GM12878 (cell line): ENCODE measurements at regions not wholly inside any gene's neighbourhood (a gene's known extent, or its start where the extent isn't known, plus 50 kb on each side); places are given as distances from the start of the nearest gene placed in this dataset.

Experiments
- ATAC-seq: fragments of 200-7000 bp; cut with Tn5 transposase; 3 replicates; pipeline ENCODE4 v1.9.1; 2020; ENCODE audit warnings: mild to moderate bottlenecking, moderate library complexity
- BruUV-seq: library from RNA; stranded (reverse); fragments of 400-500 nt; replicated peaks from 2 replicates; lab custom pipeline; 2021; lab: Mats Ljungman, UMichigan
- CTCF ChIA-PET: fragments of 300-600 bp; sonication (Branson Sonifier 250); formaldehyde crosslinking; extraction: SDS; loops from one replicate; lab custom pipeline; 2021; ENCODE audit warnings: inconsistent platforms; lab: Yijun Ruan, JAX
- POLR2A ChIA-PET: fragments of 350-600 bp; formaldehyde crosslinking; extraction: SDS; loops from one replicate; lab custom pipeline; 2021; ENCODE audit warnings: inconsistent platforms; lab: Charles Lee
- RAD21 ChIA-PET: fragments of 300-600 bp; sonication (Branson Sonifier 250); formaldehyde crosslinking; loops from one replicate; lab custom pipeline; 2023; ENCODE audit warnings: antibody characterized with exemption; ENCODE audit not compliant: unreplicated experiment; lab: Charles Lee
- SMC1A ChIA-PET: fragments of 300-600 bp; sonication (Branson Sonifier 250); formaldehyde crosslinking; loops from one replicate; lab custom pipeline; 2023; ENCODE audit not compliant: unreplicated experiment, uncharacterized antibody; lab: Charles Lee
- DNase-seq: peaks from one replicate; pipeline ENCODE4 v3.0.0-alpha.2; 2011; ENCODE audit warnings: low read depth, low spot score
- FAIRE-seq: peaks from 3 replicates; lab custom pipeline; 2011; peaks lifted over from hg19 to GRCh38; lab: Jason Lieb, UNC
- H2AFZ ChIP-seq: 2 replicates; pipeline ENCODE4 v1.6.0; 2011; ENCODE audit warnings: low read depth, low read length, control low read depth; ENCODE audit not compliant: control insufficient read depth
- H3K27ac ChIP-seq: 2 replicates; pipeline ENCODE4 v1.5.1; 2011; ENCODE audit warnings: control low read depth; ENCODE audit not compliant: control insufficient read depth, insufficient read depth
- H3K27me3 ChIP-seq, 2 experiments: replicated peaks in 1 of 2; 2 replicates each; pipeline versions ENCODE4 v1.6.0 to v1.6.1; 2011; ENCODE audit warnings: low read length in 1 of 2; ENCODE audit not compliant: control insufficient read depth in 2 of 2, insufficient read depth in 2 of 2
- H3K36me3 ChIP-seq, 2 experiments: 2 replicates each; pipeline ENCODE4 v1.5.1; 2011; ENCODE audit warnings: low read length in 1 of 2; ENCODE audit not compliant: control insufficient read depth in 2 of 2, insufficient read depth in 2 of 2
- H3K4me1 ChIP-seq: 2 replicates; pipeline ENCODE4 v1.6.1; 2011; ENCODE audit warnings: mild to moderate bottlenecking, low read length, moderate library complexity, mixed read lengths; ENCODE audit not compliant: control insufficient read depth, insufficient read depth
- H3K4me2 ChIP-seq: 2 replicates; pipeline ENCODE4 v1.6.0; 2011; ENCODE audit warnings: control low read depth; ENCODE audit not compliant: control insufficient read depth, insufficient read depth
- H3K4me3 ChIP-seq: fragments of 200-600 bp; sonication (generic); 2 replicates; pipeline ENCODE4 v1.5.1; 2016
- H3K79me2 ChIP-seq: 2 replicates; pipeline ENCODE4 v1.6.0; 2011; ENCODE audit warnings: low read length; ENCODE audit not compliant: control insufficient read depth, insufficient read depth
- H3K9ac ChIP-seq: 2 replicates; pipeline ENCODE4 v1.8.0; 2011; ENCODE audit warnings: low read length, control low read depth, mixed read lengths; ENCODE audit not compliant: control insufficient read depth, insufficient read depth
- H3K9me3 ChIP-seq: replicated peaks from 3 replicates; pipeline ENCODE4 v1.5.1; 2011; ENCODE audit warnings: mild to moderate bottlenecking, low read length; ENCODE audit not compliant: control insufficient read depth, insufficient read depth
- H4K20me1 ChIP-seq: 2 replicates; pipeline ENCODE4 v1.6.0; 2011; ENCODE audit not compliant: control insufficient read depth, insufficient read depth
- EGR1 ChIP-seq, 2 experiments: IDR thresholded peaks; 1 replicate in 1 of 2; 2 replicates in 1 of 2; pipeline ENCODE4 v1.6.1; 2011 to 2012; ENCODE audit warnings: low read depth in 2 of 2, low read length in 2 of 2, borderline replicate concordance in 1 of 2, mild to moderate bottlenecking in 1 of 2, moderate library complexity in 1 of 2
- EZH2 ChIP-seq: IDR thresholded peaks from 2 replicates; pipeline ENCODE4 v1.6.1; 2012; ENCODE audit warnings: low read depth, mild to moderate bottlenecking, control low read depth, inconsistent platforms, low read length, borderline replicate concordance; ENCODE audit not compliant: control insufficient read depth
- IKZF1 ChIP-seq: fragments of 450-650 bp; conservative IDR thresholded peaks from 2 replicates; pipeline ENCODE4 v1.6.1; 2017; ENCODE audit warnings: antibody characterized with exemption, mild to moderate bottlenecking
- IRF3 ChIP-seq: fragments of 450-650 bp; IDR thresholded peaks from 2 replicates; pipeline ENCODE4 v1.6.1; 2014; ENCODE audit warnings: mild to moderate bottlenecking
- MXI1 ChIP-seq: fragments of 150-350 bp; IDR thresholded peaks from 2 replicates; pipeline ENCODE4 v1.6.1; 2011; ENCODE audit warnings: low read depth, mild to moderate bottlenecking, inconsistent platforms, low read length, improper control_type of control experiment
- NFYA ChIP-seq: IDR thresholded peaks from 2 replicates; pipeline ENCODE4 v1.6.1; 2011; ENCODE audit warnings: low read depth, mild to moderate bottlenecking, low read length, improper control_type of control experiment, borderline replicate concordance
- RAD21 ChIP-seq: IDR thresholded peaks from 2 replicates; pipeline ENCODE4 v1.6.1; 2011; ENCODE audit warnings: mild to moderate bottlenecking, low read depth, low read length, moderate library complexity; ENCODE audit not compliant: insufficient read depth
- RFX5 ChIP-seq: IDR thresholded peaks from 2 replicates; pipeline ENCODE4 v1.6.1; 2011; ENCODE audit warnings: low read depth, low read length, improper control_type of control experiment
- SIX5 ChIP-seq: IDR thresholded peaks from 2 replicates; pipeline ENCODE4 v1.6.1; 2011; ENCODE audit warnings: mild to moderate bottlenecking, low read depth, low read length, moderate library complexity; ENCODE audit not compliant: severe bottlenecking
- SKIL ChIP-seq: fragments of 450-650 bp; IDR thresholded peaks from 2 replicates; pipeline ENCODE4 v1.6.1; 2017; ENCODE audit warnings: mild to moderate bottlenecking, low read depth, inconsistent platforms; ENCODE audit not compliant: poor library complexity, severe bottlenecking
- TCF12 ChIP-seq: IDR thresholded peaks from 2 replicates; pipeline ENCODE4 v1.6.1; 2011; ENCODE audit warnings: low read depth, mild to moderate bottlenecking, low read length
- TCF7 ChIP-seq: IDR thresholded peaks from 2 replicates; pipeline ENCODE4 v1.6.1; 2014; ENCODE audit warnings: antibody characterized with exemption, borderline replicate concordance
- ZNF384 ChIP-seq: IDR thresholded peaks from 2 replicates; pipeline ENCODE4 v1.6.1; 2012; ENCODE audit warnings: low read depth, mild to moderate bottlenecking, low read length, improper control_type of control experiment, borderline replicate concordance
- ZSCAN29 ChIP-seq: fragments of 450-650 bp; IDR thresholded peaks from 2 replicates; pipeline ENCODE4 v1.6.1; 2017; ENCODE audit warnings: mild to moderate bottlenecking, moderate library complexity
- WGBS: methylation state at CpG from one replicate; pipeline ENCODE4 v1.1.6; 2016; ENCODE audit warnings: low lambda C conversion rate; ENCODE audit not compliant: insufficient replicate concordance, insufficient coverage; ENCODE audit errors: missing lambda C conversion rate; 5-methylcytosine and 5-hydroxymethylcytosine counted together
- in situ Hi-C: fragments of 300-500 bp; cut with MboI; formaldehyde crosslinking; loops from 9 replicates; pipeline ENCODE4 v1.14.3; 2018; ENCODE audit warnings: mixed read lengths
- intact Hi-C: fragments of 100-400 bp; cut with micrococcal nuclease; formaldehyde crosslinking; loops from one replicate; pipeline ENCODE4 v1.14.2; 2022; ENCODE audit not compliant: unreplicated experiment
- TF ChIP-seq, protein P1 (sequence below): fragments of 150-350 bp; IDR thresholded peaks from 2 replicates; pipeline ENCODE4 v1.6.1; 2014; ENCODE audit warnings: mild to moderate bottlenecking, low read depth, low read length
- TF ChIP-seq, protein P2 (sequence below): fragments of 450-650 bp; IDR thresholded peaks from 2 replicates; pipeline ENCODE4 v1.6.1; 2017; ENCODE audit warnings: low read depth, mild to moderate bottlenecking, moderate library complexity

DNA sequence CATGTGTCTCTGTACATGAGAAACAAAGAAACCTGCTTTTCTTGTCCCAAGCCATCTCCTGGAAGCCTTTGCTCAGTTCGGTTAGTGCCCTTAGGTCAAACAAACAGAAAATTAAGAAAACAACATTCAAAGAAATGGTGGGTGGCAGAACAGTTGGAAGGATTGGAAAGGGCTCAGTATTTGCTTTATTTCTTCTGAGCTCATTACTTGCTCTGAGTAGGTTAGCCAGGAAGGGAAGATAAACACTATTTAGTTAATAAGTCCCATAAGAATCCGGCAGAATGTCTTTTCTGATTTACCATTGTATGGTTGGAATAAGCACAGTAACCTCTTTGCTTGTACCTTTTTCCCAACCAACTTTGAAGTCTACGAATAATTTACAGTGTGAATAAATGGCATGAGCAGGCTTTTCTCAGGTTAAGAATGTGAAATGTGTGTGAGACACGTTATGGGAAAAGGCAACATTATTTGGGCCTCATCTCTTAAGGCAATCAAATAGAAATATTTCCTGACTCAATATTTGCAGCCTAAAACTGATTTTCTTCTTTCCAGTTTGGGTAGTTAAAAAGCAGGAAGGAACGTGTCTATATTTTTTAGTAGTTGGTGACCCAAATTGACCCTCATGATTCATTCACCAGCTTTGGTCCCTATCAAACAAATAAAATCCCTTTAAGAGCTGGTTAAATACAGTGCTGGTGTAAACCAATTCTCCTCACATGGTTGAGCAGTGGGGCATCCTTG lies 158.5 kb downstream of the DKK1 start:
- Histone ChIP-seq H3K27ac (no peak overlapping the region), H4K20me1 (no peaks in the 10 kb centered on the region), H2AFZ (no peak overlapping the region), H3K79me2 (no peaks in the 10 kb centered on the region), H3K36me3 (no peaks in the 10 kb centered on the region), H3K4me1 (no peaks in the 10 kb centered on the region), H3K9ac (no peak overlapping the region), H3K4me3 (no peak overlapping the region), H3K4me2 (no peak overlapping the region), H3K9me3 (no peaks in the 10 kb centered on the region), H3K27me3 (no peaks in the 10 kb centered on the region)
- DNase-seq (no peak), ATAC-seq (no peak), FAIRE-seq (no peak)
- ChIA-PET POLR2A (no interaction called here), RAD21 (no interaction called here), SMC1A (no interaction called here), CTCF (no interaction called here)
- WGBS: 29% methylated on average over 5 of the region's 5 CpGs
- intact Hi-C loops: no loop called here
- no TSS peak for BruUV-seq
- in situ Hi-C loops: no loop called here
- TF ChIP-seq IRF3 (no peak), IKZF1 (no peak), ZNF384 (no peak), EGR1 (IDR thresholded peaks at IDR 0.05; ENCODE audit: borderline replicate concordance in 1 of 2, low read depth in 2 of 2, low read length in 2 of 2) (no peak), EZH2 (no peak), RAD21 (no peak), MXI1 (no peak), TCF12 (no peak), TCF7 (no peak), ZSCAN29 (no peak), SKIL (no peak), NFYA (no peak), RFX5 (no peak), SIX5 (no peak)
- TF ChIP-seq, protein P1, sequence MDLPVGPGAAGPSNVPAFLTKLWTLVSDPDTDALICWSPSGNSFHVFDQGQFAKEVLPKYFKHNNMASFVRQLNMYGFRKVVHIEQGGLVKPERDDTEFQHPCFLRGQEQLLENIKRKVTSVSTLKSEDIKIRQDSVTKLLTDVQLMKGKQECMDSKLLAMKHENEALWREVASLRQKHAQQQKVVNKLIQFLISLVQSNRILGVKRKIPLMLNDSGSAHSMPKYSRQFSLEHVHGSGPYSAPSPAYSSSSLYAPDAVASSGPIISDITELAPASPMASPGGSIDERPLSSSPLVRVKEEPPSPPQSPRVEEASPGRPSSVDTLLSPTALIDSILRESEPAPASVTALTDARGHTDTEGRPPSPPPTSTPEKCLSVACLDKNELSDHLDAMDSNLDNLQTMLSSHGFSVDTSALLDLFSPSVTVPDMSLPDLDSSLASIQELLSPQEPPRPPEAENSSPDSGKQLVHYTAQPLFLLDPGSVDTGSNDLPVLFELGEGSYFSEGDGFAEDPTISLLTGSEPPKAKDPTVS: no peak
- TF ChIP-seq, protein P2, sequence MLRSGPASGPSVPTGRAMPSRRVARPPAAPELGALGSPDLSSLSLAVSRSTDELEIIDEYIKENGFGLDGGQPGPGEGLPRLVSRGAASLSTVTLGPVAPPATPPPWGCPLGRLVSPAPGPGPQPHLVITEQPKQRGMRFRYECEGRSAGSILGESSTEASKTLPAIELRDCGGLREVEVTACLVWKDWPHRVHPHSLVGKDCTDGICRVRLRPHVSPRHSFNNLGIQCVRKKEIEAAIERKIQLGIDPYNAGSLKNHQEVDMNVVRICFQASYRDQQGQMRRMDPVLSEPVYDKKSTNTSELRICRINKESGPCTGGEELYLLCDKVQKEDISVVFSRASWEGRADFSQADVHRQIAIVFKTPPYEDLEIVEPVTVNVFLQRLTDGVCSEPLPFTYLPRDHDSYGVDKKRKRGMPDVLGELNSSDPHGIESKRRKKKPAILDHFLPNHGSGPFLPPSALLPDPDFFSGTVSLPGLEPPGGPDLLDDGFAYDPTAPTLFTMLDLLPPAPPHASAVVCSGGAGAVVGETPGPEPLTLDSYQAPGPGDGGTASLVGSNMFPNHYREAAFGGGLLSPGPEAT: no peak
